Ovary (tissue), 7 donors: ENCODE measurements at regions not wholly inside any gene's neighbourhood (a gene's known extent, or its start where the extent isn't known, plus 50 kb on each side); places are given as distances from the start of the nearest gene placed in this dataset.

ENCODE experiments used
- DNase-seq, 5 donors: peaks; one replicate each; pipeline ENCODE4 v3.0.0-alpha.2; 2019 to 2020
- H3K27ac ChIP-seq, 2 donors: fragments of 200-600 bp; one replicate each; pipeline versions ENCODE4 v1.5.1 to v1.8.0; 2019 to 2022
- H3K27me3 ChIP-seq: fragments of 200-600 bp; one replicate; pipeline ENCODE4 v1.8.0; 2022
- H3K36me3 ChIP-seq: fragments of 200-600 bp; sonication (generic); one replicate; pipeline ENCODE4 v1.5.1; 2019
- H3K4me1 ChIP-seq: one replicate; pipeline ENCODE4 v1.8.1; 2013; ENCODE audit warnings: mild to moderate bottlenecking, moderate library complexity; ENCODE audit not compliant: insufficient read depth
- H3K4me3 ChIP-seq: fragments of 200-600 bp; sonication (generic); one replicate; pipeline ENCODE4 v1.5.1; 2017
- H3K9me3 ChIP-seq, 2 donors: fragments of 200-600 bp in 1 of 2; sonication (generic) in 1 of 2; one replicate each; pipeline versions ENCODE4 v1.5.1 to v1.8.1; 2013 to 2019; ENCODE audit warnings: mild to moderate bottlenecking in 1 of 2, moderate library complexity in 1 of 2
- CTCF ChIP-seq, 3 donors: fragments of 450-650 bp in 2 of 3; fragments of 200-600 bp in 1 of 3; IDR thresholded peaks; one replicate each; pipeline versions ENCODE4 v1.5.1 to v1.8.0; 2016 to 2022; ENCODE audit warnings: antibody characterized with exemption in 3 of 3, mild to moderate bottlenecking in 1 of 3
- EP300 ChIP-seq: sonication (generic); formaldehyde crosslinking; IDR thresholded peaks from one replicate; pipeline ENCODE4 v1.6.1; 2017; ENCODE audit warnings: antibody characterized with exemption
- POLR2A ChIP-seq: fragments of 450-650 bp; IDR thresholded peaks from one replicate; pipeline ENCODE4 v1.6.1; 2017; ENCODE audit warnings: antibody characterized with exemption, mild to moderate bottlenecking, moderate library complexity
- WGBS, 3 donors: extraction: QIAGEN DNeasy Blood & Tissue Kit in 1 of 3; methylation state at CpG; one replicate each; pipeline versions ENCODE4 v1.1.5 to v1.1.7; 2013 to 2017; 5-methylcytosine and 5-hydroxymethylcytosine counted together
- intact Hi-C, 4 donors: fragments of 100-400 bp; cut with DNase I; formaldehyde crosslinking; loops; one replicate each; pipeline versions ENCODE4 v1.11.0 to v1.15.1; 2022 to 2023
- donor health status: DM: no; HTN: no; CAD: no; lungs with moderate emphysema.
- donor health status: DM: no; HTN: no; CAD: no.
- donor health status: Bipolar disorder and iron deficiency.
- donor health status: DM: no; HTN: no; CAD: no.
- donor health status: DM: yes; HTN: yes; CAD: no.

GRCh38 chr21:41008351-41008750 lies 159.6 kb upstream of the BACE2 start:
- Histone ChIP-seq H3K36me3 (no peaks in the 10 kb centered on the region), H3K9me3 (no peaks in the 10 kb centered on the region), H3K27ac (no peak overlapping the region), H3K4me1 (no peaks in the 10 kb centered on the region), H3K27me3 (no peaks in the 10 kb centered on the region), H3K4me3 (no peak overlapping the region)
- TF ChIP-seq EP300, result no peak
- no peak for TF ChIP-seq POLR2A
- no peak for TF ChIP-seq CTCF (IDR thresholded peaks at IDR 0.05)
- DNase-seq, result no peak
- intact Hi-C loops, result no loop called here
- 83 to 91% (median 85%) methylated on average over 6 of the region's 6 CpGs for WGBS, 3 donors

- DNase-seq, result no peak
- TF ChIP-seq EP300 (no peak), POLR2A (no peak), CTCF (IDR thresholded peaks at IDR 0.05) (no peak)
- no peaks in the 10 kb centered on the region for H3K36me3 ChIP-seq
- H3K4me1 ChIP-seq, result no peaks in the 10 kb centered on the region
- WGBS, 3 donors, result 71 to 75% (median 73%) methylated on average over 9 of the region's 9 CpGs
- H3K4me3 ChIP-seq, result no peak overlapping the region
- no peaks in the 10 kb centered on the region for H3K27me3 ChIP-seq
- intact Hi-C loops, result no loop called here
- no peak overlapping the region for H3K27ac ChIP-seq
- H3K9me3 ChIP-seq, result no peaks in the 10 kb centered on the region
Observed at GRCh38 chr21:41008974-41009373, 159.0 kb upstream of the BACE2 start.

- no peaks in the 10 kb centered on the region for H3K27me3 ChIP-seq
- H3K27ac ChIP-seq, result no peak overlapping the region
- WGBS, 3 donors, result 58 to 67% (median 58%) methylated on average over 5 of the region's 5 CpGs
- intact Hi-C loops, result no loop called here
- TF ChIP-seq CTCF (IDR thresholded peaks at IDR 0.05) (no peak), POLR2A (no peak), EP300 (no peak)
- no peaks in the 10 kb centered on the region for H3K4me1 ChIP-seq
- H3K4me3 ChIP-seq, result no peak overlapping the region
- H3K9me3 ChIP-seq, result no peaks in the 10 kb centered on the region
- no peaks in the 10 kb centered on the region for H3K36me3 ChIP-seq
- no peak for DNase-seq
Observed at GRCh38 chr21:41009398-41010100, 158.4 kb upstream of the BACE2 start.

- TF ChIP-seq POLR2A (no peak), EP300 (no peak), CTCF (IDR thresholded peaks at IDR 0.05) (no peak)
- intact Hi-C loops, result no loop called here
- no peak for DNase-seq
- no peaks in the 10 kb centered on the region for H3K27me3 ChIP-seq
- no peaks in the 10 kb centered on the region for H3K9me3 ChIP-seq
- no peaks in the 10 kb centered on the region for H3K36me3 ChIP-seq
- H3K4me3 ChIP-seq, result no peak overlapping the region
- H3K27ac ChIP-seq, result no peak overlapping the region
- no peaks in the 10 kb centered on the region for H3K4me1 ChIP-seq
- WGBS, 3 donors, result 12 to 27% (median 14%) methylated on average over 6 of the region's 6 CpGs
Observed at GRCh38 chr21:41010101-41010435, 157.9 kb upstream of the BACE2 start.
